Endothelial cell of umbilical vein (primary cell): ENCODE measurements at regions not wholly inside any gene's neighbourhood (a gene's known extent, or its start where the extent isn't known, plus 50 kb on each side); places are given as distances from the start of the nearest gene placed in this dataset.

Source experiments
- BruUV-seq: library from RNA; stranded (reverse); fragments of 400-500 nt; replicated peaks from 2 replicates; lab custom pipeline; 2021; lab: Mats Ljungman, UMichigan
- CTCF ChIA-PET: fragments of 300-600, 350-600 bp; sonication (Branson Sonifier 250); formaldehyde crosslinking; loops from one replicate; lab custom pipeline; 2021; ENCODE audit warnings: antibody characterized with exemption, inconsistent platforms; lab: Charles Lee
- POLR2A ChIA-PET: fragments of 300-600, 350-600 bp; sonication (Branson Sonifier 250); formaldehyde crosslinking; loops from one replicate; lab custom pipeline; 2021; ENCODE audit warnings: antibody characterized with exemption, inconsistent platforms; lab: Charles Lee
- DNase-seq: peaks from one replicate; pipeline ENCODE4 v3.0.0-alpha.2; 2011; ENCODE audit warnings: low read depth, low spot score
- FAIRE-seq: peaks from 2 replicates; lab custom pipeline; 2011; peaks lifted over from hg19 to GRCh38; lab: Jason Lieb, UNC
- H2AFZ ChIP-seq: 2 replicates; pipeline ENCODE4 v1.6.0; 2012; ENCODE audit warnings: low read depth, low read length, control low read depth, inconsistent platforms
- H3K27ac ChIP-seq: 2 replicates; pipeline ENCODE4 v1.5.1; 2011; ENCODE audit warnings: low read depth, mild to moderate bottlenecking, control low read depth, low read length, moderate library complexity; ENCODE audit not compliant: insufficient read depth
- H3K27me3 ChIP-seq, 2 experiments: 2 replicates each; pipeline versions ENCODE4 v1.6.0 to v1.6.1; 2011; ENCODE audit warnings: low read length in 2 of 2, mixed read lengths in 1 of 2; ENCODE audit not compliant: control insufficient read depth in 2 of 2, insufficient read depth in 2 of 2
- H3K36me3 ChIP-seq, 2 experiments: 2 replicates in 1 of 2; 3 replicates in 1 of 2; pipeline ENCODE4 v1.5.1; 2011; ENCODE audit warnings: low read length in 2 of 2, mild to moderate bottlenecking in 1 of 2, moderate library complexity in 1 of 2; ENCODE audit not compliant: control insufficient read depth in 2 of 2, insufficient read depth in 2 of 2; ENCODE audit errors: extremely low read depth in 1 of 2
- H3K4me1 ChIP-seq: 3 replicates; pipeline ENCODE4 v1.5.1; 2011; ENCODE audit warnings: mild to moderate bottlenecking, low read length; ENCODE audit not compliant: control insufficient read depth, insufficient read depth; ENCODE audit errors: extremely low read depth
- H3K4me2 ChIP-seq: 2 replicates; pipeline ENCODE4 v1.6.1; 2011; ENCODE audit warnings: low read length, control low read depth, mixed read lengths; ENCODE audit not compliant: insufficient read depth
- H3K4me3 ChIP-seq, 3 experiments: fragments of 200-600 bp in 1 of 3; sonication (generic), shearing (Covaris generic) in 1 of 3; replicated peaks in 1 of 3; 2 replicates each; pipeline ENCODE4 v1.5.1; 2011 to 2016; ENCODE audit warnings: control low read depth in 3 of 3, low read length in 3 of 3, mild to moderate bottlenecking in 2 of 3, inconsistent platforms in 1 of 3, low read depth in 1 of 3, moderate library complexity in 1 of 3; ENCODE audit not compliant: insufficient read depth in 1 of 3
- H3K79me2 ChIP-seq: 2 replicates; pipeline ENCODE4 v1.6.0; 2012; ENCODE audit warnings: low read length, inconsistent platforms; ENCODE audit not compliant: control insufficient read depth, insufficient read depth
- H3K9ac ChIP-seq: replicated peaks from 2 replicates; pipeline ENCODE3; 2011; ENCODE audit warnings: low read length, control low read depth; ENCODE audit not compliant: insufficient read depth; ENCODE audit errors: extremely low read depth
- H3K9me1 ChIP-seq: replicated peaks from 3 replicates; pipeline ENCODE4 v1.6.0; 2011; ENCODE audit warnings: mild to moderate bottlenecking, low read length; ENCODE audit not compliant: control insufficient read depth, insufficient read depth; ENCODE audit errors: extremely low read depth
- H3K9me3 ChIP-seq: replicated peaks from 2 replicates; pipeline ENCODE4 v1.5.1; 2012; ENCODE audit warnings: low read length, inconsistent platforms; ENCODE audit not compliant: control insufficient read depth, insufficient read depth
- H4K20me1 ChIP-seq: replicated peaks from 2 replicates; pipeline ENCODE3; 2011; ENCODE audit warnings: mild to moderate bottlenecking, low read length; ENCODE audit not compliant: control insufficient read depth, insufficient read depth; ENCODE audit errors: extremely low read depth
- CTCF ChIP-seq, 2 donors: IDR thresholded peaks; 1 replicate in 1 of 2; 2 replicates in 1 of 2; pipeline ENCODE4 v1.5.1; 2011; ENCODE audit warnings: low read length in 2 of 2, mild to moderate bottlenecking in 2 of 2, moderate library complexity in 2 of 2, control low read depth in 1 of 2, inconsistent platforms in 1 of 2, low read depth in 1 of 2; ENCODE audit not compliant: insufficient read depth in 1 of 2; ENCODE audit errors: extremely low read depth in 1 of 2
- FOS ChIP-seq: IDR thresholded peaks from 2 replicates; pipeline ENCODE4 v1.6.1; 2011; ENCODE audit warnings: mild to moderate bottlenecking, low read length, moderate library complexity, borderline replicate concordance; ENCODE audit not compliant: insufficient read depth
- JUN ChIP-seq: IDR thresholded peaks from 2 replicates; pipeline ENCODE4 v1.6.1; 2011; ENCODE audit warnings: borderline replicate concordance, low read depth; ENCODE audit not compliant: insufficient read length, insufficient read depth
- MAX ChIP-seq: IDR thresholded peaks from 2 replicates; pipeline ENCODE4 v1.6.1; 2011; ENCODE audit not compliant: insufficient read depth, insufficient read length
- POLR2A ChIP-seq: IDR thresholded peaks from 2 replicates; pipeline ENCODE4 v1.6.1; 2012; ENCODE audit warnings: low read depth, mild to moderate bottlenecking, control low read depth, low read length
- POLR2AphosphoS5 ChIP-seq: IDR thresholded peaks from 2 replicates; pipeline ENCODE4 v1.6.1; 2012; ENCODE audit warnings: low read depth, mild to moderate bottlenecking, control low read depth, low read length, moderate library complexity; ENCODE audit not compliant: insufficient read depth
- dilution Hi-C: fragments of 300-500 bp; cut with MboI; formaldehyde crosslinking; loops from one replicate; pipeline ENCODE4 v1.15.0; 2019; ENCODE audit warnings: low sequenced_read_pairs; ENCODE audit not compliant: extremely low pct_ligation_motif_present
- intact Hi-C: fragments of 100-400 bp; cut with micrococcal nuclease; formaldehyde crosslinking; loops from one replicate; pipeline ENCODE4 v1.10.0; 2022

GRCh38 chr4:146032234-146032860 is 93.7 kb upstream of the ZNF827 start:
- Histone ChIP-seq H4K20me1 (no peaks in the 10 kb centered on the region), H3K36me3 (no peaks in the 10 kb centered on the region), H3K9me3 (no peaks in the 10 kb centered on the region), H3K27me3 (no peaks in the 10 kb centered on the region), H3K79me2 (no peaks in the 10 kb centered on the region), H3K9me1 (no peaks in the 10 kb centered on the region), H3K27ac (no peak overlapping the region), H3K4me2 (no peak overlapping the region), H3K9ac (no peak overlapping the region), H3K4me1 (no peaks in the 10 kb centered on the region), H2AFZ (no peak overlapping the region), H3K4me3 (no peak overlapping the region)
- no TSS peak for BruUV-seq
- FAIRE-seq: no peak
- ChIA-PET CTCF (no interaction called here), POLR2A (no interaction called here)
- dilution Hi-C loops: no loop called here
- TF ChIP-seq FOS (no peak), POLR2AphosphoS5 (no peak), CTCF (IDR thresholded peaks at IDR 0.05; ENCODE audit: extremely low read depth in 1 of 2, insufficient read depth in 1 of 2, low read depth in 1 of 2, low read length in 2 of 2) (no peak), JUN (no peak), POLR2A (no peak), MAX (no peak)
- no peak for DNase-seq
- intact Hi-C loops: no loop called here
